ENCODE measurements at regions not wholly inside any gene's neighbourhood (a gene's known extent, or its start where the extent isn't known, plus 50 kb on each side); places are given as distances from the start of the nearest gene placed in this dataset.
"Not testable (repeated sequence)": the region's sequence is repeated elsewhere in the genome, so short reads cannot be mapped to it uniquely, and the experiment has no call there.

- Mint-ChIP-seq H3K4me1 (peaks cover 0 to 2% (median 1%) of the 10 kb centered on the region in 3 donors), H3K36me3 (no peaks in the 10 kb centered on the region), H3K27me3 (peaks cover 11% of the 10 kb centered on the region), H3K9me3 (no peaks in the 10 kb centered on the region), H3K4me3 (no peak overlapping the region), H3K27ac (no peak overlapping the region)
Measured at GRCh38 chr7:1296356-1296981, 63.8 kb downstream of the UNCX start.

GRCh38 chr7:1297017-1297960 lies 64.6 kb downstream of the UNCX start:
- peaks cover 0 to 2% (median 0%) of the 10 kb centered on the region in 3 donors for H3K4me1 Mint-ChIP-seq
- peaks cover 6% of the 10 kb centered on the region for H3K27me3 Mint-ChIP-seq
- H3K36me3 Mint-ChIP-seq: no peaks in the 10 kb centered on the region
- no peak overlapping the region for H3K27ac Mint-ChIP-seq
- H3K4me3 Mint-ChIP-seq: no peak overlapping the region
- no peaks in the 10 kb centered on the region for H3K9me3 Mint-ChIP-seq

DNA sequence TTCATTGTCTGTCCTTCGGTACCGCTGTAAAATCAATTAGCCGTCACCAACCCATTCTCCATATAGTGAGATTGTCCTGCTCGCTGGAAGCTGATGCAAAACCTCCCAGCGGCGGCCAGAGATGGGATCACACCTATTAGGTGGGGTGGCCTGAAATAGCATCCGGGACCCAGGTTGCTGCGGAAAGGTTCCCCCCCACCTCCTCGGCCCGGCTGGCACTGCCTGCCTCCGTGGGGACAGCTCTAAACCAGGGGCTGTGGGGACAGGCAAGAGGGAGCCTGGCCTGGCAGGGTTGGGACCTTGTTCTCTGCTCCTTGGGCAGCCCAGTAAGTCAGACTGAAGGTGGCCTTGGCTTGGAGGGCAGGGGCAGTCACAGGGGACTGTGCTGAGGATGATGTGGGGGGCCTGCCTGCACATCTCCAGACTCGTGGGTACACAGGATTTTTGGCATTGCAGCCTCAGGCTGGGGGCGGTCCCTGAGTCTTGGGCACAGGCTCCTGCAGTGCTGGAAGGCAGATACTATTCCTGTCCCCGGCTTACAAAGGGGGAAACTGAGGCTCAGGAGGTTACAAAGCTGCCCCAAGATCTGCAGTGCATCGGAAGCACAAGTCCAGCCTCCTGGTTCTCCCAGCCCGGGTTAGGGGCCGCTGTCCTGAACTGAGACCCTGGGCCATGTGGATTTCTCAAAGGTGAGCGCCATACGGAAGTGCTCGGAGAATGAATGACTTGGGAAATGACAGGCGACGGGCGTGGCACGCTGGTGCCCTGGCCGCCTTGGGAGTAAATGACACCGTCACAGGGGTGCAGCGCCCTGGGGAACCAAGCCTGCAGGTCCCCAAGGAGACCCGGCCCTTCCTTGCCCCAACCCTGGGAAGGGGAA lies 65.6 kb downstream of the UNCX start:
- peaks cover 6% of the 10 kb centered on the region for H3K27me3 Mint-ChIP-seq
- no peak overlapping the region for H3K4me3 Mint-ChIP-seq
- no peak overlapping the region for H3K27ac Mint-ChIP-seq
- H3K9me3 Mint-ChIP-seq: no peaks in the 10 kb centered on the region
- no peaks in the 10 kb centered on the region for H3K36me3 Mint-ChIP-seq
- H3K4me1 Mint-ChIP-seq: peaks cover 0 to 2% (median 0%) of the 10 kb centered on the region in 3 donors

GRCh38 chr7:1298931-1299885 lies 66.5 kb downstream of the UNCX start:
- Mint-ChIP-seq H3K9me3 (no peaks in the 10 kb centered on the region), H3K4me3 (no peak overlapping the region), H3K27ac (no peak overlapping the region), H3K27me3 (peaks cover 7% of the 10 kb centered on the region), H3K36me3 (no peaks in the 10 kb centered on the region), H3K4me1 (peaks cover 0 to 2% (median 0%) of the 10 kb centered on the region in 3 donors)

GRCh38 chr7:1300206-1300605 lies 67.5 kb downstream of the UNCX start:
- H3K4me3 Mint-ChIP-seq: no peak overlapping the region
- no peak overlapping the region for H3K27ac Mint-ChIP-seq
- H3K27me3 Mint-ChIP-seq: peaks cover 9% of the 10 kb centered on the region
- no peaks in the 10 kb centered on the region for H3K36me3 Mint-ChIP-seq
- peaks cover 0 to 2% (median 0%) of the 10 kb centered on the region in 3 donors for H3K4me1 Mint-ChIP-seq
- no peaks in the 10 kb centered on the region for H3K9me3 Mint-ChIP-seq

- Mint-ChIP-seq H3K4me3 (no peak overlapping the region), H3K9me3 (no peaks in the 10 kb centered on the region), H3K36me3 (no peaks in the 10 kb centered on the region), H3K4me1 (peaks cover 0 to 2% (median 0%) of the 10 kb centered on the region in 3 donors), H3K27me3 (peaks cover 9% of the 10 kb centered on the region), H3K27ac (no peak overlapping the region)
Measured at GRCh38 chr7:1300636-1301035, 68.0 kb downstream of the UNCX start.

DNA sequence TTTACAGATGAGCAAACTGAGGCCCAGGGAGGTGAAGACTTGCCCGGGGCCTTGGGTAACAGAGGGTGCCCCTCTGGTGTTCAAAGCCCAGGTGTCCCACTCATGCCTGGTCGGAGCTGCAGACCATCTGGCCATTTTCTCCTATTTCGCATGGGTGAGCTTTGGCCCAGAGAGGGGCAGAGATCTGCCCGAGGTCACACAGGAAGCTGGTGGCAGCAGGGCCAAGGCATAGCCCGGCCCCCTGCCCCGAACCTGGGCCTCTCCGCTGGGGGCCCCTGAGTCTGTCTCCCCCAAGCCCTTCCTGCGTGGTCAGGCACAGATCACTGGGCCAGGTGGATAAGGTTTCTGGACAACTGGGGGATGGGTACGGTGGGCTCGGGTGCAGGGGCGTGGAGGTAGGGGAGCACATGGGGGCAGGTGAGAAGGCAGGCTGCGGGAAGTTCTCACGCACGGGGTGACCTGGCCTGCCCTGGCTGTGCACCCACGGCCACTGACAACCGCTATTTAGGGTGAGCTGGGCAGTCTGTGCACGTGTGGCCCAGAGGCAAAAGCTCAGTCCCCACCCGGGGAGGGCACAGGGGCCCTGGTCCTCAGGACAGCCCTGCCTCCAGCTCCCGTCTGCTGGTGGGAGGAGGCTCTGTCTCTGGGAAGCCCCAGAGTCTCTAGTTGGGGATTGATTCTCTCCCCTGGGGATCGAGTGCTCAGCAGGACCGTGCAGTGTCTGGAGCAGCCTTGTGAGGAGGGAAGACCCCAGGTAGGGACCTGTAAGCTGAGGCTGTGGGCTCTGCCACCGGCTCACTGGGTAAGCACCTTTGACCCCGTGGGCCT lies 68.6 kb downstream of the UNCX start:
- no peaks in the 10 kb centered on the region for H3K36me3 Mint-ChIP-seq
- no peaks in the 10 kb centered on the region for H3K9me3 Mint-ChIP-seq
- no peak overlapping the region for H3K4me3 Mint-ChIP-seq
- peaks cover 0 to 2% (median 0%) of the 10 kb centered on the region in 3 donors for H3K4me1 Mint-ChIP-seq
- H3K27ac Mint-ChIP-seq: no peak overlapping the region
- H3K27me3 Mint-ChIP-seq: peaks cover 9% of the 10 kb centered on the region

DNA sequence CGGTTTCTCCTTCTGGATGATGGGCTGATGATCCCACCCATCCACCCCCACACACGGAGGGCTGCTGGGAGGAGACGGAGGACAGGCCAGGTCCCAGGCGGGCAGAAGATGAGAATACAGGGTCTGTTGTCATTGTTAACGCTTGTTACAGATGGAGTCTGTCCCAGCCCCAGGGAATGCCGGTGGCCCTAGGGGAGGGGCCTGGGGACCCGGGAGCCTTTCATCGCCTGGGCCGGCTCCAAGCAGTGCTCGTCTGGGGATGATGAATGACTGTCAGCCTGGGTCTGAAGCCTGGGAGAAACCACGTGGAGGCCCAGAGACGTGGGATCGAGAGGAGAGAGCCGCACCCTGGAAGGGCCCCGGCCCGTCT lies 69.2 kb downstream of the UNCX start:
- Mint-ChIP-seq H3K27me3 (peaks cover 7% of the 10 kb centered on the region), H3K36me3 (no peaks in the 10 kb centered on the region), H3K27ac (no peak overlapping the region), H3K4me3 (no peak overlapping the region), H3K4me1 (peaks cover 0 to 2% (median 0%) of the 10 kb centered on the region in 3 donors), H3K9me3 (no peaks in the 10 kb centered on the region)

GRCh38 chr7:1302936-1303335 lies 70.3 kb downstream of the UNCX start:
- Mint-ChIP-seq H3K4me3 (no peak overlapping the region), H3K9me3 (peaks cover 0 to under 1% (median 0%) of the 10 kb centered on the region in 3 donors), H3K27me3 (peaks cover 5% of the 10 kb centered on the region), H3K36me3 (no peaks in the 10 kb centered on the region), H3K27ac (no peak overlapping the region), H3K4me1 (no peaks in the 10 kb centered on the region)

- H3K9me3 Mint-ChIP-seq, H3K27me3 Mint-ChIP-seq, H3K4me3 Mint-ChIP-seq, H3K4me1 Mint-ChIP-seq, H3K27ac Mint-ChIP-seq, H3K36me3 Mint-ChIP-seq: not testable (repeated sequence)
Measured at GRCh38 chr7:1304011-1304410, 71.3 kb downstream of the UNCX start.

GRCh38 chr7:1305873-1306272 lies 73.2 kb downstream of the UNCX start:
- H3K9me3 Mint-ChIP-seq: peaks cover 0 to 2% (median 2%) of the 10 kb centered on the region in 3 donors
- H3K4me3 Mint-ChIP-seq: no peak overlapping the region
- peaks cover 7% of the 10 kb centered on the region for H3K27me3 Mint-ChIP-seq
- no peak overlapping the region for H3K27ac Mint-ChIP-seq
- H3K36me3 Mint-ChIP-seq: no peaks in the 10 kb centered on the region
- H3K4me1 Mint-ChIP-seq: no peaks in the 10 kb centered on the region

GRCh38 chr7:1307828-1308227 lies 75.2 kb downstream of the UNCX start:
- Mint-ChIP-seq H3K27ac (no peak overlapping the region), H3K4me1 (no peaks in the 10 kb centered on the region), H3K9me3 (peaks cover 0 to 2% (median 2%) of the 10 kb centered on the region in 3 donors)

DNA sequence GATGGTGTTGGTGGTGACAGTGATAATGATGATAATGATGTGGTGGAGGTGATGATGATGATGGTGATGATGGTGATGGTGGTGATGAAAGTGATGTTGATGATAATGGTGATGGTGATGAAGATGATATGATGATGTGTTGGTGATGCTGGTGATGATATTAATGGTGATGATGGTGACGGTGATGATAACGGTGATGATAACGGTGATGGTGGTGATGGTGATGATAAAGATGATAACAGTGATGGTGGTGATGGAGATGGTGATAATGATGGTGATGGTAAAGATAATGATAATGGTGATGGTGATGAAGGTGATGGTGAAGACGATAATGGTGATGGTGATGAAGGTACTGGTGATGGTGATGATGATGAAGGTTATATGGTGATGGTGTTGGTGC lies 76.6 kb downstream of the UNCX start:
- peaks cover 0 to 2% (median 2%) of the 10 kb centered on the region in 3 donors for H3K9me3 Mint-ChIP-seq
- no peaks in the 10 kb centered on the region for H3K36me3 Mint-ChIP-seq
- no peak overlapping the region for H3K27ac Mint-ChIP-seq
- H3K27me3 Mint-ChIP-seq: peaks cover 5% of the 10 kb centered on the region
- H3K4me1 Mint-ChIP-seq: no peaks in the 10 kb centered on the region
- H3K4me3 Mint-ChIP-seq: no peak overlapping the region

More at GRCh38 chr7:1307828-1308227, 75.2 kb downstream of the UNCX start:
- no peak overlapping the region for H3K4me3 Mint-ChIP-seq
- peaks cover 7% of the 10 kb centered on the region for H3K27me3 Mint-ChIP-seq
- no peaks in the 10 kb centered on the region for H3K36me3 Mint-ChIP-seq
